ENCODE measurements at regions not wholly inside any gene's neighbourhood (a gene's known extent, or its start where the extent isn't known, plus 50 kb on each side); places are given as distances from the start of the nearest gene placed in this dataset.
"Not testable (repeated sequence)": the region's sequence is repeated elsewhere in the genome, so short reads cannot be mapped to it uniquely, and the experiment has no call there.

- DNase-seq (ENCODE audit: low read depth) = no peak
Observed at GRCh38 chr6:87763276-87763675, 61.2 kb upstream of the AKIRIN2 start.

GRCh38 chr6:87762116-87762515 is 60.1 kb upstream of the AKIRIN2 start:
- no peak for DNase-seq (ENCODE audit: low read depth)

- no peak for DNase-seq (ENCODE audit: low read depth)
Observed at GRCh38 chr6:87757792-87758191, 55.8 kb upstream of the AKIRIN2 start.

DNA sequence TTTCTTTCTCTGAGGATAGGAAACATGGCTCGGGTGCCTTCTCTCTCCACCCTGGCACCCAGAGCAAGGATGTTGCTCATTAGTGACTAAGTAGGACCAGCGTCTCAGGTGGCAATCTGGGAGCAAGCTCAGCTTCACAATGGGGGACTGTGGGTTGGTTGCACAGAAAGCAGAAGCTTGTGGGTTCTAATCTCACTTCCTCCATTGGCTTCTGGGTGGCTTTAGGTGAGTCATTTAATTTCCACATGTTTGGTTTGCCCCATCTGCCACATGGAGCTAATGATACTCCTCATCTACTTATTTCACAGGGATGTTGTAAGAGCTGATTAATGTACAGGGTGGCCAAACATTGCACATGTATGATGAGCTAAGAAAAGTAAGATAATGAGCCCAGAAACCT is 54.8 kb upstream of the AKIRIN2 start:
- peak; percentile 63 for DNase-seq (ENCODE audit: low read depth)

GRCh38 chr6:87755708-87756671 is 54.0 kb upstream of the AKIRIN2 start:
- peak; percentile 38 for DNase-seq (ENCODE audit: low read depth)

DNA sequence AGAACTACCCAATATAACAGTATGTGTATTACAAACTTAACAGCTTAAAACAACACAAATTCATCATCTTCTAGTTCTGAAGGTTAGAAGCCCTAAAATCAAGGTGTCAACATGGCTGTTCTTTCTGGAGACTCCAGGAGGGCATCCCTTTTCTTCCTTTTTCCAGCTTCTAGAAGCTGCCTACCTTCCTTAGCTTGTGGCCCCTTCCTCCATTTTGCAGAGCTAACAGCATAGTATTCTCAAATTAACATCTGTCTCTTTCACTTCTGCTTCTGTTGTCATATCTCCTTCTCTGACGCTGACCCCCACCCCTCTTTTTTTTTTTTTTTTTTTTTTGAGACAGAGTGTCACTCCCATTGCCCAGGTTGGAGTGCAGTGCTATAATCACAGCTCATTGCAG is 52.8 kb upstream of the AKIRIN2 start:
- no peak for DNase-seq (ENCODE audit: low read depth)

DNA sequence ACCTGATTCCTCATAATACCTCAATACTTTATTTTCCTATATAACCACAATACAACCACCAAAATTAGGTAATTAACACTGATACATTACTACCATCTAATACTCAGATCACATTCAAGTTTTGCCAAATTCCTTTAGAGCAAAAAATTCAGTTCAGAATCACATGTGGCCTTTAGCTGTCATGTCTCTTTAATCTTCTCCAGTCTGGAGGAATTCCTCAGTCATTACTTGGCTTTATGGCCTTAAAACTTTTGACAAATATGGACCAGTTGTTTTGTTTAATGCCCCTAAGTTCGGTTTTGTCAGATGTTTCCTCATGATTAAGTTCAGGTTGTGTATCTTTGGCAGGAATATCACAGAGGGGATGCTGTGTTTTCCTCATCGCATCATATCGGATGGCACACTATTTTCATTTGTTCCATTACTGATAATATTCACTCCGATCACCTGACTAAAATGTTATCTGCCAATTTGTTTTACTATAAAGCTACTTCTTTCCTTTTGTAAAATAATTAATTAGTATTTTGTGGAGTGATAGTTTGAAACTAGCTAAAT is 51.2 kb upstream of the AKIRIN2 start:
- DNase-seq (ENCODE audit: low read depth) = no peak

DNA sequence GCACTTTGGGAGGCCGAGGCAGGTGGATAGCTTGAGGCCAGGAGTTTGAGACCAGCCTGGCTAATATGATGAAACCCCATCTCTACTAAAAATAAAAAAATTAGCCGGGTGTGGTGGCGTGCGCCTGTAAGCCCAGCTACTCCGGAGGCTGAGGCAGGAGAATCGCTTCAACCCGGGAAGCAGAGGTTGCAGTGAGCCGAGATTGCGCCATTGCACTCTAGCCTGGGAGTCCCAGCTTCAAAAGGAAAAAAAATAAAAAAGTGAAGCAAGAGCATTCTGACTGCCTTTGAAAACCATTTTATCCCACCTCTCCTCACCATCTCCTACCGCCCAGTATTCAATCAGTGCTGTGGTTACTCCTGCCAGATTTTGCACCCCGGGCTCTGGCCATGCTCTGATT is 50.5 kb upstream of the AKIRIN2 start:
- DNase-seq (ENCODE audit: low read depth) = not testable (repeated sequence)
